OCI-LY7 (cell line): ENCODE measurements at regions not wholly inside any gene's neighbourhood (a gene's known extent, or its start where the extent isn't known, plus 50 kb on each side); places are given as distances from the start of the nearest gene placed in this dataset.

Experiments
- BruUV-seq: library from RNA; stranded (reverse); fragments of 400-500 nt; replicated peaks from 2 replicates; lab custom pipeline; 2021; lab: Mats Ljungman, UMichigan
- CTCF ChIA-PET: fragments of 300-600 bp; sonication (Branson Sonifier 250); formaldehyde crosslinking; loops from one replicate; lab custom pipeline; 2022; ENCODE audit warnings: antibody characterized with exemption; ENCODE audit not compliant: unreplicated experiment; lab: Charles Lee
- POLR2A ChIA-PET: fragments of 300-600 bp; sonication (Branson Sonifier 250); formaldehyde crosslinking; loops from one replicate; lab custom pipeline; 2022; ENCODE audit warnings: antibody characterized with exemption; lab: Charles Lee
- DNase-seq: peaks from one replicate; pipeline ENCODE4 v3.0.0-alpha.2; 2015; ENCODE audit warnings: low spot score
- H2AFZ ChIP-seq: fragments of 200-600 bp; sonication (generic), shearing (Covaris generic); 2 replicates; pipeline ENCODE4 v1.6.1; 2014; ENCODE audit warnings: mild to moderate bottlenecking, antibody characterized with exemption, low read length, moderate library complexity
- H3K27ac ChIP-seq: fragments of 200-600 bp; sonication (generic); 2 replicates; pipeline ENCODE4 v1.5.1; 2014; ENCODE audit warnings: mixed run types, low read depth, mild to moderate bottlenecking, moderate library complexity, low read length, inconsistent platforms; ENCODE audit not compliant: poor library complexity, severe bottlenecking
- H3K36me3 ChIP-seq: fragments of 200-600 bp; sonication (generic); 2 replicates; pipeline ENCODE4 v1.6.1; 2014; ENCODE audit warnings: mild to moderate bottlenecking, antibody characterized with exemption, low read length, moderate library complexity, mixed read lengths; ENCODE audit not compliant: insufficient read depth
- H3K4me1 ChIP-seq: fragments of 200-600 bp; sonication (generic); 2 replicates; pipeline ENCODE4 v1.5.1; 2014; ENCODE audit warnings: mild to moderate bottlenecking, low read length; ENCODE audit not compliant: insufficient read depth, poor library complexity, severe bottlenecking
- H3K4me2 ChIP-seq: fragments of 200-600 bp; sonication (generic); 2 replicates; pipeline ENCODE4 v1.6.1; 2014; ENCODE audit warnings: mild to moderate bottlenecking, low read length
- H3K4me3 ChIP-seq: fragments of 200-600 bp; sonication (generic); 2 replicates; pipeline ENCODE4 v1.5.1; 2014; ENCODE audit warnings: mild to moderate bottlenecking, low read depth, low read length; ENCODE audit not compliant: poor library complexity, severe bottlenecking
- H3K79me2 ChIP-seq: fragments of 200-600 bp; sonication (generic); 2 replicates; pipeline ENCODE4 v1.6.1; 2016; ENCODE audit warnings: low read depth, mild to moderate bottlenecking, low read length, moderate library complexity, mixed read lengths; ENCODE audit not compliant: insufficient read depth
- H3K9me2 ChIP-seq: fragments of 200-600 bp; sonication (generic); 2 replicates; pipeline ENCODE4 v1.6.1; 2016; ENCODE audit warnings: mild to moderate bottlenecking, low read length, mixed read lengths; ENCODE audit not compliant: insufficient read depth
- H3K9me3 ChIP-seq: fragments of 200-600 bp; sonication (generic); 2 replicates; pipeline ENCODE4 v1.6.1; 2014; ENCODE audit warnings: mild to moderate bottlenecking, mixed run types, low read length, mixed read lengths
- H4K20me1 ChIP-seq: fragments of 200-600 bp; sonication (generic); 2 replicates; pipeline ENCODE4 v1.6.1; 2014; ENCODE audit warnings: mild to moderate bottlenecking, antibody characterized with exemption, low read length, moderate library complexity, mixed read lengths; ENCODE audit not compliant: insufficient read depth
- CTCF ChIP-seq: fragments of 200-600 bp; sonication (generic); conservative IDR thresholded peaks from 2 replicates; pipeline ENCODE4 v1.5.1; 2014; ENCODE audit warnings: mild to moderate bottlenecking, antibody characterized with exemption, low read length, moderate library complexity, mixed read lengths
- EZH2phosphoT487 ChIP-seq: fragments of 200-600 bp; sonication (generic); IDR thresholded peaks from 2 replicates; pipeline ENCODE4 v1.6.1; 2018; ENCODE audit warnings: low read depth, borderline replicate concordance, mild to moderate bottlenecking, mixed run types, antibody characterized with exemption, low read length, moderate library complexity, mixed read lengths
- intact Hi-C: fragments of 100-400 bp; cut with micrococcal nuclease; formaldehyde crosslinking; loops from one replicate; pipeline ENCODE4 v1.10.0; 2022; ENCODE audit not compliant: unreplicated experiment

DNA sequence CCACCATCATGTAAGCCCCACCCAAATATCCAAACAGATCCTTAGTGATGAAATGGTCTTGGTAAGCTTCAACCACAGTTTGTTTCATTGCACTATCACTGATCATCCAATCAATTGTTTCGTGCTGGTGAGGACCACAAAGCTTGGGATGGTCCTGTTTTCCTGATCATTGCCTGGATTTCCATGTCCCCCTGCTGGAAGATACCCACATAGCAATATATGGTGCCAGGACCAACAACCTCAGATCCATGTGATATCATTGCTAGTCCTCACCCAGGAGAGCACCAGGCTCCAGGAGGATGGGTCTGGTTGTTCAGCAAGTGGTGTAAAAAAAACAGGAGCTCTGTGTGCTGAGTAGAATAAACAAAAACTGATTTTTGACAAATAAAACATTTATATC lies 206.5 kb upstream of the SH3BP4 start:
- ChIA-PET CTCF (no interaction called here), POLR2A (interaction anchor here (0.5 to 0.7 kb wide), 2 partner anchors 383 to 385 kb away, joined by 3 to 4 read pairs; no protein-coding TSS in a partner anchor)
- Histone ChIP-seq H3K4me3 (no peak overlapping the region), H2AFZ (no peak overlapping the region), H3K79me2 (no peaks in the 10 kb centered on the region), H3K9me3 (no peaks in the 10 kb centered on the region), H4K20me1 (no peaks in the 10 kb centered on the region), H3K27ac (no peak overlapping the region), H3K4me1 (no peaks in the 10 kb centered on the region), H3K36me3 (no peaks in the 10 kb centered on the region), H3K9me2 (no peaks in the 10 kb centered on the region), H3K4me2 (no peak overlapping the region)
- intact Hi-C loops, result no loop called here
- no TSS peak for BruUV-seq
- no peak for TF ChIP-seq EZH2phosphoT487
- peak; percentile 32; the same call in 1 of the 2 replicates for TF ChIP-seq CTCF
- no peak for DNase-seq

GRCh38 chr2:234741976-234742375 lies 209.8 kb upstream of the SH3BP4 start:
- BruUV-seq, result no TSS peak
- Histone ChIP-seq H3K79me2 (no peaks in the 10 kb centered on the region), H2AFZ (no peak overlapping the region), H3K9me3 (no peaks in the 10 kb centered on the region), H3K4me2 (no peak overlapping the region), H3K4me3 (no peak overlapping the region), H3K9me2 (no peaks in the 10 kb centered on the region), H3K4me1 (no peaks in the 10 kb centered on the region), H3K27ac (no peak overlapping the region), H3K36me3 (no peaks in the 10 kb centered on the region), H4K20me1 (no peaks in the 10 kb centered on the region)
- POLR2A ChIA-PET, result no interaction called here
- intact Hi-C loops, result no loop called here
- CTCF ChIA-PET, result no interaction called here
- TF ChIP-seq CTCF (no peak), EZH2phosphoT487 (no peak)
- no peak for DNase-seq

- no TSS peak for BruUV-seq
- no peak overlapping the region for H2AFZ ChIP-seq
- no peak for DNase-seq
Measured at GRCh38 chr2:234739061-234739460, 212.8 kb upstream of the SH3BP4 start.

More at GRCh38 chr2:234739061-234739460, 212.8 kb upstream of the SH3BP4 start:
- no peak overlapping the region for H3K4me2 ChIP-seq
- no peaks in the 10 kb centered on the region for H3K9me2 ChIP-seq
- ChIA-PET POLR2A (no interaction called here), CTCF (no interaction called here)
- no peaks in the 10 kb centered on the region for H3K9me3 ChIP-seq
- H4K20me1 ChIP-seq, result no peaks in the 10 kb centered on the region
- intact Hi-C loops, result no loop called here
- H3K4me1 ChIP-seq, result no peaks in the 10 kb centered on the region
- TF ChIP-seq CTCF (no peak), EZH2phosphoT487 (no peak)
- H3K79me2 ChIP-seq, result no peaks in the 10 kb centered on the region
- no peaks in the 10 kb centered on the region for H3K36me3 ChIP-seq
- no peak overlapping the region for H3K27ac ChIP-seq
- H3K4me3 ChIP-seq, result no peak overlapping the region
